Suprapubic skin (tissue), 4 donors: ENCODE measurements at regions not wholly inside any gene's neighbourhood (a gene's known extent, or its start where the extent isn't known, plus 50 kb on each side); places are given as distances from the start of the nearest gene placed in this dataset.

Experiments used
- CTCF ChIP-seq, 2 donors: fragments of 200-600 bp in 1 of 2; fragments of 450-650 bp in 1 of 2; sonication (generic) in 1 of 2; IDR thresholded peaks; one replicate each; pipeline ENCODE4 v1.5.1; 2016 to 2019; ENCODE audit warnings: antibody characterized with exemption in 2 of 2, mild to moderate bottlenecking in 1 of 2, moderate library complexity in 1 of 2
- POLR2A ChIP-seq, 2 donors: fragments of 450-650 bp; IDR thresholded peaks; one replicate each; pipeline ENCODE4 v1.6.1; 2017; ENCODE audit warnings: antibody characterized with exemption in 2 of 2, mild to moderate bottlenecking in 2 of 2, moderate library complexity in 2 of 2
- POLR2AphosphoS5 ChIP-seq, 3 donors: sonication (generic); formaldehyde crosslinking; IDR thresholded peaks; one replicate each; pipeline ENCODE4 v1.6.1; 2017; ENCODE audit warnings: antibody characterized with exemption in 3 of 3

DNA sequence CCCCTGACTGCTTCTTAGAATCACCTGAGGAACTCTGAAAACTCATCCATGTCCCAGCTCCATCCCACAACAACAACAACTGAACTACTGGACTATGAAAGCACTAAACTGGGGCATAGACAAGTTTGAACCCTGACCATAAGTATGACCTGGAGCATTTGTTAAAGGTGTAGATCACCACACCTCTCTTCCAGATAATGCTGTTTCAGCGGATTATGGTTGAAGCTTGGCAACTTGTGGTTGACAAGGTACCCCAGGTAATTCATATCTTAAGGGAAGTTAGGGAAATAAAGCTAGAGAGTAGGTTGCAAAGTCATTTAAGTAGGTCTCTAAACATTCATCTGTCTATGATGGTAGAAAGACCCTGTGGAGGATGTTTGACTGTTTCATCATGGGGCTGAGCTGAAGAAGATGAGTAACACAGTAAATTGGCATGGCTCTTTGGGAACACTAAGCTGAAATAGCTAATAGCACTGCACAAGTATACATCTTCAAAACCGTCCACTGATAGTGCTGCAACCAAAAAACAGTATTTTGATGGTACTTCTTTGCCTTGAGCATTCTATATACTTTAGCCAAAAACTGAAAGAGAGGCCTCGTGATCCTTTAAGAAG lies 80.2 kb downstream of the TMEM174 start:
- TF ChIP-seq CTCF (IDR thresholded peaks at IDR 0.05) = no peak
- TF ChIP-seq POLR2AphosphoS5 (IDR thresholded peaks at IDR 0.05) = no peak
- no peak for TF ChIP-seq POLR2A (IDR thresholded peaks at IDR 0.05)
